MM.1S (cell line): ENCODE measurements at regions not wholly inside any gene's neighbourhood (a gene's known extent, or its start where the extent isn't known, plus 50 kb on each side); places are given as distances from the start of the nearest gene placed in this dataset.

Experiments used
- EZH2 ChIP-seq: fragments of 300-600 bp; sonication (generic); optimal IDR thresholded peaks from 2 replicates; pipeline ENCODE3; 2017; ENCODE audit warnings: low read depth, mild to moderate bottlenecking, antibody characterized with exemption, low read length, mixed read lengths
- TF ChIP-seq, protein P1 (sequence below): fragments of 300-600 bp; sonication (generic); IDR thresholded peaks from 2 replicates; pipeline ENCODE4 v1.5.1; 2016; ENCODE audit warnings: antibody characterized with exemption, low read length, mixed read lengths

DNA sequence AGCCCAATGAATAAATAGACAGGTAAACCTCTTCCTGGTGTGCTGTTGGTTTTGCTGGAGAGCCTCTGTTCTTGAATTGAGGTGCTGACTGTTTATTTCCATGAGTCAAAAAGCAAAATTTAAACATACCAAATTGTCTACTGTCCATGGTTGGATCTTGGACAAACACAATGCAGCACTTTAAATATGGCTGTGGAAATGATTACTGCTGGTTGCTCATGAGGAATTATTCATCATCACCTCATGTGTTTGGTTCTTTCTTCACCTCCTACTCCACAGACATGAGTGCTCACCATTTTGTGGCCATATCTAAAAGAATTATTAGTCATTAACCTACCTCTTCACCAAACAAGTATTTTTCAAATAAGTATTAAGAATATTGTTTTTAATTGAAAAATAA is 85.3 kb upstream of the GALNT5 start:
- TF ChIP-seq, protein P1, sequence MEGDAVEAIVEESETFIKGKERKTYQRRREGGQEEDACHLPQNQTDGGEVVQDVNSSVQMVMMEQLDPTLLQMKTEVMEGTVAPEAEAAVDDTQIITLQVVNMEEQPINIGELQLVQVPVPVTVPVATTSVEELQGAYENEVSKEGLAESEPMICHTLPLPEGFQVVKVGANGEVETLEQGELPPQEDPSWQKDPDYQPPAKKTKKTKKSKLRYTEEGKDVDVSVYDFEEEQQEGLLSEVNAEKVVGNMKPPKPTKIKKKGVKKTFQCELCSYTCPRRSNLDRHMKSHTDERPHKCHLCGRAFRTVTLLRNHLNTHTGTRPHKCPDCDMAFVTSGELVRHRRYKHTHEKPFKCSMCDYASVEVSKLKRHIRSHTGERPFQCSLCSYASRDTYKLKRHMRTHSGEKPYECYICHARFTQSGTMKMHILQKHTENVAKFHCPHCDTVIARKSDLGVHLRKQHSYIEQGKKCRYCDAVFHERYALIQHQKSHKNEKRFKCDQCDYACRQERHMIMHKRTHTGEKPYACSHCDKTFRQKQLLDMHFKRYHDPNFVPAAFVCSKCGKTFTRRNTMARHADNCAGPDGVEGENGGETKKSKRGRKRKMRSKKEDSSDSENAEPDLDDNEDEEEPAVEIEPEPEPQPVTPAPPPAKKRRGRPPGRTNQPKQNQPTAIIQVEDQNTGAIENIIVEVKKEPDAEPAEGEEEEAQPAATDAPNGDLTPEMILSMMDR, result no peak
- TF ChIP-seq EZH2, result no peak
